ENCODE measurements at regions not wholly inside any gene's neighbourhood (a gene's known extent, or its start where the extent isn't known, plus 50 kb on each side); places are given as distances from the start of the nearest gene placed in this dataset.
"Not testable (repeated sequence)": the region's sequence is repeated elsewhere in the genome, so short reads cannot be mapped to it uniquely, and the experiment has no call there.

DNA sequence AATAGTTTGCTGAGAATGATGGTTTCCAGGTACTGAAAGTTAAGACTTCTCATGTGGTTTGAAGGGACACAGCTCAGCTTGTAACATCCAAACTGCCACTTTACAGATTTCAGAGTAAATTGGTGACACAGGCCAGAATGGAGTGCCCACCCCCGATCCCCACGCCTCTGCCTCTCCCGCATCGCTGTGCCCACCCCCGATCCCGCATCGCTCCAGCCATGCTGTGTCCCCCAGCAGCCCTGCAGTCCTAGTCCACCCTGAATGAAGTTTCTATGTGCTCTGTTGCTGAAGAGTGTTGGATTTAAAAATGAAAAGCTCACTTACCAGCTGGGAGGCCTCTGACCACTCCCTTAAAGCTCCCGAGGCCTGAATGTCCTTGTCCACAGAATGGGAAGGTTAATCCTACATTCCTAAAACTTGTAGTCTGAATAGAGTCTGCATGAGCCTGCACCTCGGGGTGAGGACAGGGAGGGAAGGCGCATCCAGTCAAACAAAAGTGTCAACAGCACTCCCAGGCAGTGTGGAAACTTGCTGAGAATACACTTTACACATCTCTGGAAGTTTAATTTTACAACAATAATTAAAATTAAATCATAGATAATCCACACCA lies 176.4 kb upstream of the ID2 start:
- TF ChIP-seq, protein P1, sequence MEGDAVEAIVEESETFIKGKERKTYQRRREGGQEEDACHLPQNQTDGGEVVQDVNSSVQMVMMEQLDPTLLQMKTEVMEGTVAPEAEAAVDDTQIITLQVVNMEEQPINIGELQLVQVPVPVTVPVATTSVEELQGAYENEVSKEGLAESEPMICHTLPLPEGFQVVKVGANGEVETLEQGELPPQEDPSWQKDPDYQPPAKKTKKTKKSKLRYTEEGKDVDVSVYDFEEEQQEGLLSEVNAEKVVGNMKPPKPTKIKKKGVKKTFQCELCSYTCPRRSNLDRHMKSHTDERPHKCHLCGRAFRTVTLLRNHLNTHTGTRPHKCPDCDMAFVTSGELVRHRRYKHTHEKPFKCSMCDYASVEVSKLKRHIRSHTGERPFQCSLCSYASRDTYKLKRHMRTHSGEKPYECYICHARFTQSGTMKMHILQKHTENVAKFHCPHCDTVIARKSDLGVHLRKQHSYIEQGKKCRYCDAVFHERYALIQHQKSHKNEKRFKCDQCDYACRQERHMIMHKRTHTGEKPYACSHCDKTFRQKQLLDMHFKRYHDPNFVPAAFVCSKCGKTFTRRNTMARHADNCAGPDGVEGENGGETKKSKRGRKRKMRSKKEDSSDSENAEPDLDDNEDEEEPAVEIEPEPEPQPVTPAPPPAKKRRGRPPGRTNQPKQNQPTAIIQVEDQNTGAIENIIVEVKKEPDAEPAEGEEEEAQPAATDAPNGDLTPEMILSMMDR (IDR thresholded peaks at IDR 0.05; ENCODE audit: low read length, missing control alignments), result no peak
- DNase-seq (ENCODE audit: low read depth), result no peak

DNA sequence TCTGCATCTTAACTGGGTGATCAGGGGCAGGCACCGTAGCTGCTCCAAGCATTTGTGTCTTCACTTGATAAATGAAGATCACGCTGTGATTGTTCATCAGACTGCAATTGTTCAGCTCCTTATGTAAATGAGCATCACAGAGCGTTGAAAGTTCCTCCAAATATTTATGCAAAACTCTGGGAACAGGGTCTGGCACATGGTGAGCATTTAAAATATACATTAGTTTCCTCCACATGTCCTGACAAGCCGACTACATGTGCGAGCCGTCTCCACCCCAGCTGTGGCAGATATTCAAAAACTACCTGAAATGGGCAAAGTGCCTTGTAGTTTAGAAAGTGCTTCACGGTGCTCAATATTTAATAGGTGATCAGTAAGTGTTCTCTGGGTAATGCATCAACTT lies 175.1 kb upstream of the ID2 start:
- DNase-seq (ENCODE audit: low read depth), result no peak
- TF ChIP-seq, protein P1 (IDR thresholded peaks at IDR 0.05; ENCODE audit: low read length, missing control alignments), result no peak

More for the DNA sequence above, 176.4 kb upstream of the ID2 start:
- no peak overlapping the region for H3K4me3 ChIP-seq (replicated peaks; ENCODE audit: low read depth, low read length)

DNA sequence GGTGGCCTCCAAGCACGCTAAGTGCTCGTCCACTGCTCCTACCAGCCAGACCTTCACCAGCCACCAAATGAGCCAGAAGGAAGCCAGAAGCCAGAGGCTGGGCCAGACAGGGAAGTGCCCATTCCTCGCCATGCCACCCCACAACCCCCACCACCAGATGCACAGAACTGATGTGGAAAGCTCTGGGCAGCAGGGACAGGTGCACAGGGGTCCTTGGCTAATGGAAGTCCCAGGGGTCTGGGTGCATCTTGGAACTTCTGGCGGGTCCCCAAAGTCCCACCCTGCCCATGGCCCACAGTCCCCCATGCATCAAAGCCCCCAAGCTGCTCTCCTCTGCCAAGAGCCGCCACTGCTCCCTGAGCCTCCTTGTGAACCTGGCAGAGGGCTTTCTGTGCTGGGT lies 173.1 kb upstream of the ID2 start:
- no peak overlapping the region for H3K4me3 ChIP-seq (replicated peaks; ENCODE audit: low read depth, low read length)
- TF ChIP-seq, protein P1 (IDR thresholded peaks at IDR 0.05; ENCODE audit: low read length, missing control alignments), result no peak
- DNase-seq (ENCODE audit: low read depth), result no peak

More for the DNA sequence above, 175.1 kb upstream of the ID2 start:
- no peak overlapping the region for H3K4me3 ChIP-seq (replicated peaks; ENCODE audit: low read depth, low read length)

DNA sequence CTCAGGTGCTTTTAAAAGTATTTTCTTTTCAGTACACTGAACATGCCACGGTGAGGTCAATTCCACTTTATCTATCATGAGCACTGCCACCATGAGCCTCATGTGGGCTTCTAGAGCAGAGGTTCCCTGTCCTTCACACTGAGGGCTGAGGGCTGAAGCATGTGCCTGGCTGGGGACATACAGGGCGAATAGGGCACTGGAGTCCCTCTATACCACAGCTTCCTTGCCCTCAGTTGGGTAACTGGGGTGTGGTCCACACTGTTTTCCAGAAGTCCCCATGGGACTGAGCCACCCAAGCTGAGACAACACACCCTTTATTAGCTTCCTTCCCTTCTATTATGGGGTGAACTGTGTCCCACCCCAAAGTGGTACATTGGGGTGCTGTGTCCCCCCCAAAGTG lies 172.2 kb upstream of the ID2 start:
- TF ChIP-seq, protein P1 (IDR thresholded peaks at IDR 0.05; ENCODE audit: low read length, missing control alignments), result no peak
- DNase-seq (ENCODE audit: low read depth), result no peak
- H3K4me3 ChIP-seq (replicated peaks; ENCODE audit: low read depth, low read length), result no peak overlapping the region

DNA sequence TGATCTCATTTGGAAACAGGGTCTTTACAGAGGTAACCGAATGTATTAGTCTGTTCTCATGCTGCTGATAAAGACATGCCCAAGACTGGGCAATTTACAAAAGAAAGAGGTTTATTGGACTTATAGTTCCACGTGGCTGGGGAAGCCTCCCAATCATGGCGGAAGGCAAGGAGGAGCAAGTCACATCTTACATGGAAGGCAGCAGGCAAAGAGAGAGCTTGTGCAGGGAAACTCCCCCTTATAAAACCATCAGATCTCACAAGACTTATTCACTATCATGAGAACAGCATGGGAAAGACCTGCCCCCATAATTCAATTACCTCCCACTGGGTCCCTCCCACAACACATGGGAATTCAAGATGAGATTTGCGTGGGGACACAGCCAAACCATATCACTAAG lies 171.8 kb upstream of the ID2 start:
- H3K4me3 ChIP-seq (replicated peaks; ENCODE audit: low read depth, low read length); DNase-seq (ENCODE audit: low read depth): not testable (repeated sequence)

DNA sequence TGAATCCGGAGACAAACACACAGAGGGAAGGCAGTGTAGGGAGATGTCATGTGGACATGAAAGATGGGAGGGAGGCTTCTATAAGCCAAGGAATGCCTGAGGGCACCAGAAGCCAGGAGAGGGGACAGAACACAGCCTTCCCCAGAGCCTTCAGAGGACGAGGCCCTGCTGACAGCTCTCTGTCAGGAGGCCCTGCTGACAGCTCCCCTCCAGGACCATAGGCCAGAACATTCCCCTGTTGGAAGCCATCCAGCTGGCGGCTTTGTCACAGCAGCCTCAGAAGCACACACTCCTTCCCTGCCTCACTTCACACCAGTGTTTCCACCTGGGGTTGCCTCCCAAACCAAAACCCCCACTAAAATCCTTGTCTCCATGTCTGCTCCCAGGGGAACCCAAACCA lies 171.3 kb upstream of the ID2 start:
- H3K4me3 ChIP-seq (replicated peaks; ENCODE audit: low read depth, low read length), result no peak overlapping the region
- DNase-seq (ENCODE audit: low read depth), result no peak
- TF ChIP-seq, protein P1 (IDR thresholded peaks at IDR 0.05; ENCODE audit: low read length, missing control alignments), result no peak

DNA sequence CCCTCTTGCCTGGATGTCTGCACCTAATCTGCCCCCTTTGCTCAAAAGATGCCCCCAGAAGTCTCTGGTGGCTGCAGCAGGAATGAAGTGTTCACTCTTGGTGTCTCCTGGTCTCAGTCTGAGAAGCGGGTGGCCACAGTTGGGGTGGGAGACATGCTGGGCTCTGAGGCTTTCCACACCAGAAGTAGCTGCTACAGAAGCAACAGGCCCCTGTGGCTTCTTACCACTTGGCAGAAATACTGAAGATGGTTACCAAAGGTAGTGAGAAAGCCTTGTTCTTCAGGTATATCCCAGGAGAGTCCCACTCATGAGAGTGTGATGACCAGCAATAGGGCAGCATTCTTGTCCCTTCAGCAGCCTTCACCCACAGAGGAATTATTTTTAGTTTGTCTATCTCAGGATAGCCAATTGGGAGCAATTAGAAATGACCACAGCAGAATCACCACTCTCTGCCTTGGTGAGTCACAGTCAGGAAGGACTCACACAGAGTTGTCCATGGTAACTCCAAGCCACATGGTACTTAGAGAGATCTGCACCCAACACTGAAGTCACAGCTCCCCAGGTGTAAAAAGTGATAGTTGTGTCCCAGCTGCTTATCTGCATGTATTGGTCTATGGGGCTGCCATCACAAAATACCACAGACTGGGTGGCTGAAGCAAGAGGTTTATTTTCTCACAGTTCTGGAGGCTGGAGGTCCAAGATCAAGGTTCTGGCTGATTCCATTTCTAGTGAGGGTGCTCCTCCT lies 169.8 kb upstream of the ID2 start:
- no peak overlapping the region for H3K4me3 ChIP-seq (replicated peaks; ENCODE audit: low read depth, low read length)
- TF ChIP-seq, protein P1 (IDR thresholded peaks at IDR 0.05; ENCODE audit: low read length, missing control alignments), result no peak
- peak; percentile 16 for DNase-seq (ENCODE audit: low read depth)

Data from fibroblast of pulmonary artery (primary cell).